IMR-90 (cell line): ENCODE measurements at regions not wholly inside any gene's neighbourhood (a gene's known extent, or its start where the extent isn't known, plus 50 kb on each side); places are given as distances from the start of the nearest gene placed in this dataset.

Experiments
- ATAC-seq: fragments of 200-7000 bp; cut with Tn5 transposase; 2 replicates; pipeline ENCODE4 v1.9.1; 2020; ENCODE audit warnings: low read depth, mild to moderate bottlenecking, moderate library complexity
- BruUV-seq: library from RNA; stranded (reverse); fragments of 400-500 nt; replicated peaks from 2 replicates; lab custom pipeline; 2021; lab: Mats Ljungman, UMichigan
- CTCF ChIA-PET: fragments of 300-600 bp; formaldehyde crosslinking; extraction: SDS; loops from one replicate; lab custom pipeline; 2021; ENCODE audit warnings: antibody characterized with exemption; lab: Yijun Ruan, JAX
- POLR2A ChIA-PET: fragments of 300-600 bp; sonication (Branson Sonifier 250); formaldehyde crosslinking; loops from one replicate; lab custom pipeline; 2022; ENCODE audit warnings: antibody characterized with exemption; ENCODE audit not compliant: unreplicated experiment; lab: Charles Lee
- DNase-seq: peaks from one replicate; pipeline ENCODE4 v3.0.0; 2013
- H2AFZ ChIP-seq: replicated peaks from 2 replicates; pipeline ENCODE3; 2013; ENCODE audit warnings: low read length, mild to moderate bottlenecking; ENCODE audit not compliant: poor library complexity
- H2AK5ac ChIP-seq: 2 replicates; pipeline ENCODE4 v1.6.1; 2013; ENCODE audit warnings: low read depth, low read length, inconsistent platforms
- H2AK9ac ChIP-seq: replicated peaks from 2 replicates; pipeline ENCODE3; 2013; ENCODE audit warnings: mild to moderate bottlenecking, low read depth, low read length, moderate library complexity; ENCODE audit not compliant: poor library complexity
- H2BK120ac ChIP-seq: 2 replicates; pipeline ENCODE4 v1.6.1; 2013; ENCODE audit warnings: low read depth, low read length, inconsistent platforms
- H2BK15ac ChIP-seq: 3 replicates; pipeline ENCODE4 v1.6.1; 2013; ENCODE audit warnings: low read depth, low read length, inconsistent platforms
- H2BK20ac ChIP-seq: 2 replicates; pipeline ENCODE4 v1.6.1; 2013; ENCODE audit warnings: low read depth, mild to moderate bottlenecking, inconsistent platforms, low read length, moderate library complexity
- H2BK5ac ChIP-seq: 2 replicates; pipeline ENCODE4 v1.6.1; 2013; ENCODE audit warnings: mild to moderate bottlenecking, low read depth, low read length, inconsistent platforms; ENCODE audit not compliant: poor library complexity, severe bottlenecking
- H3K14ac ChIP-seq: replicated peaks from 2 replicates; pipeline ENCODE4 v1.6.1; 2013; ENCODE audit warnings: low read depth, low read length, inconsistent platforms
- H3K18ac ChIP-seq: 2 replicates; pipeline ENCODE4 v1.6.1; 2013; ENCODE audit warnings: low read depth, low read length, control low read depth
- H3K23ac ChIP-seq: 2 replicates; pipeline ENCODE4 v1.6.1; 2013; ENCODE audit warnings: low read depth, low read length, inconsistent platforms
- H3K27ac ChIP-seq: 2 replicates; pipeline ENCODE4 v1.5.1; 2013; ENCODE audit warnings: mild to moderate bottlenecking, control low read depth, low read length; ENCODE audit not compliant: insufficient read depth
- H3K27me3 ChIP-seq: 2 replicates; pipeline ENCODE4 v1.6.1; 2013; ENCODE audit warnings: low read length; ENCODE audit not compliant: control insufficient read depth, insufficient read depth
- H3K36me3 ChIP-seq: 2 replicates; pipeline ENCODE4 v1.6.1; 2013; ENCODE audit warnings: low read length, mixed read lengths; ENCODE audit not compliant: control insufficient read depth, insufficient read depth
- H3K4ac ChIP-seq: 2 replicates; pipeline ENCODE4 v1.6.1; 2013; ENCODE audit warnings: low read depth, low read length, inconsistent platforms
- H3K4me1 ChIP-seq: 2 replicates; pipeline ENCODE4 v1.6.1; 2013; ENCODE audit warnings: low read length, mixed read lengths; ENCODE audit not compliant: control insufficient read depth, insufficient read depth
- H3K4me2 ChIP-seq: 2 replicates; pipeline ENCODE4 v1.6.1; 2013; ENCODE audit warnings: low read depth, mild to moderate bottlenecking, control low read depth, low read length, moderate library complexity
- H3K4me3 ChIP-seq: 2 replicates; pipeline ENCODE4 v1.5.1; 2013; ENCODE audit warnings: low read depth, mild to moderate bottlenecking, control low read depth, low read length, moderate library complexity; ENCODE audit not compliant: insufficient read depth
- H3K56ac ChIP-seq: 2 replicates; pipeline ENCODE4 v1.6.1; 2013; ENCODE audit warnings: low read length, inconsistent platforms; ENCODE audit not compliant: insufficient read depth; ENCODE audit errors: extremely low read depth
- H3K79me1 ChIP-seq, 2 experiments: 2 replicates each; pipeline ENCODE4 v1.6.1; 2013; ENCODE audit warnings: low read length in 2 of 2, inconsistent platforms in 1 of 2, low read depth in 1 of 2
- H3K9ac ChIP-seq: 2 replicates; pipeline ENCODE4 v1.6.1; 2013; ENCODE audit warnings: low read depth, low read length, control low read depth
- H3K9me1 ChIP-seq: 2 replicates; pipeline ENCODE4 v1.6.1; 2013; ENCODE audit warnings: low read length, inconsistent platforms; ENCODE audit not compliant: insufficient read depth
- H3K9me3 ChIP-seq: 2 replicates; pipeline ENCODE4 v1.6.1; 2013; ENCODE audit warnings: low read length; ENCODE audit not compliant: control insufficient read depth, insufficient read depth
- H4K20me1 ChIP-seq: 2 replicates; pipeline ENCODE4 v1.6.1; 2013; ENCODE audit warnings: low read length, inconsistent platforms; ENCODE audit not compliant: insufficient read depth
- H4K5ac ChIP-seq: 2 replicates; pipeline ENCODE4 v1.6.1; 2013; ENCODE audit warnings: mild to moderate bottlenecking, low read depth, low read length, control low read depth
- H4K8ac ChIP-seq, 2 experiments: 2 replicates each; pipeline ENCODE4 v1.6.1; 2013; ENCODE audit warnings: low read depth in 2 of 2, low read length in 2 of 2, control low read depth in 1 of 2, inconsistent platforms in 1 of 2
- H4K91ac ChIP-seq: 2 replicates; pipeline ENCODE4 v1.6.1; 2013; ENCODE audit warnings: low read depth, low read length, inconsistent platforms; ENCODE audit not compliant: insufficient read depth
- CTCF ChIP-seq: conservative IDR thresholded peaks from 2 replicates; pipeline ENCODE4 v1.5.1; 2012; ENCODE audit warnings: mild to moderate bottlenecking, low read depth, low read length, improper control_type of control experiment
- ELK1 ChIP-seq: fragments of 150-350 bp; IDR thresholded peaks from 2 replicates; pipeline ENCODE4 v1.6.1; 2016; ENCODE audit warnings: low read depth, mild to moderate bottlenecking, low read length, moderate library complexity, borderline replicate concordance
- RCOR1 ChIP-seq: IDR thresholded peaks from 2 replicates; pipeline ENCODE4 v1.6.1; 2012; ENCODE audit warnings: mild to moderate bottlenecking, low read length, improper control_type of control experiment; ENCODE audit not compliant: insufficient replicate concordance
- WGBS, 2 experiments: methylation state at CpG; one replicate each; pipeline versions ENCODE4 v1.1.5 to v1.1.7; 2013; ENCODE audit warnings: missing lambda C conversion rate in 2 of 2; ENCODE audit not compliant: insufficient read length in 1 of 2; ENCODE audit errors: extremely low coverage in 2 of 2; 5-methylcytosine and 5-hydroxymethylcytosine counted together
- dilution Hi-C: fragments of 300-500 bp; cut with HindIII; formaldehyde crosslinking; loops from one replicate; pipeline ENCODE4 v1.14.3; 2018; ENCODE audit warnings: low sequenced_read_pairs; ENCODE audit not compliant: unreplicated experiment
- in situ Hi-C: fragments of 300-500 bp; cut with MboI; formaldehyde crosslinking; loops from 3 replicates; pipeline ENCODE4 v1.14.3; 2019; ENCODE audit warnings: low sequenced_read_pairs, inconsistent platforms, mixed read lengths
- intact Hi-C: fragments of 100-400 bp; cut with micrococcal nuclease; formaldehyde crosslinking; loops from 2 replicates; pipeline ENCODE4 v1.10.0; 2022

GRCh38 chr14:94897082-94897481 lies 127.2 kb upstream of the GSC start:
- 0 out of 2 replicates have a peak, but pooled peaks have one; percentile 24 for ATAC-seq
- Histone ChIP-seq H3K9me3 (peaks cover 12% of the 10 kb centered on the region; the same call in 1 of the 2 replicates), H3K27ac (no peak overlapping the region), H2BK120ac (no peak overlapping the region), H2BK15ac (no peak overlapping the region), H3K9ac (no peak overlapping the region), H3K23ac (no peak overlapping the region), H3K27me3 (no peaks in the 10 kb centered on the region), H3K14ac (no peak overlapping the region), H3K4me3 (no peak overlapping the region), H4K20me1 (no peaks in the 10 kb centered on the region), H2AK9ac (no peak overlapping the region), H3K4ac (no peak overlapping the region), H3K56ac (no peak overlapping the region), H3K79me1 (no peaks in the 10 kb centered on the region), H4K91ac (no peak overlapping the region), H3K4me1 (no peaks in the 10 kb centered on the region), H2BK20ac (no peak overlapping the region), H2BK5ac (no peak overlapping the region), H3K9me1 (no peaks in the 10 kb centered on the region), H4K5ac (no peak overlapping the region), H3K4me2 (no peak overlapping the region), H2AK5ac (no peak overlapping the region), H3K18ac (no peak overlapping the region), H4K8ac (no peak overlapping the region), H2AFZ (no peak overlapping the region), H3K36me3 (no peaks in the 10 kb centered on the region)
- dilution Hi-C loops (no loop called here), in situ Hi-C loops (no loop called here), intact Hi-C loops (no loop called here)
- no CpG with 5 or more reads among the region's 6 CpGs for WGBS, 2 experiments
- CTCF ChIA-PET = no interaction called here
- no peak for DNase-seq
- TF ChIP-seq RCOR1 (no peak), CTCF (no peak), ELK1 (no peak)
- no TSS peak for BruUV-seq
- POLR2A ChIA-PET = no interaction called here
